HEK293 (cell line): ENCODE measurements at regions not wholly inside any gene's neighbourhood (a gene's known extent, or its start where the extent isn't known, plus 50 kb on each side); places are given as distances from the start of the nearest gene placed in this dataset.

Experiments
- CTCF ChIA-PET: fragments of 350-600 bp; formaldehyde crosslinking; extraction: SDS; loops from one replicate; lab custom pipeline; 2021; ENCODE audit warnings: antibody characterized with exemption; lab: Yijun Ruan, JAX
- POLR2A ChIA-PET: fragments of 300-600 bp; formaldehyde crosslinking; extraction: SDS; loops from one replicate; lab custom pipeline; 2020; ENCODE audit warnings: antibody characterized with exemption, inconsistent platforms; lab: Yijun Ruan, JAX
- H3K27ac ChIP-seq: fragments of 200-500 bp; sonication (Bioruptor generic); 2 replicates; pipeline ENCODE4 v1.5.1; 2014; ENCODE audit warnings: low read depth, low read length, control low read depth, inconsistent platforms; ENCODE audit errors: extremely low read depth
- H3K36me3 ChIP-seq, 2 experiments: fragments of 200-500 bp in 1 of 2; sonication (Bioruptor generic) in 1 of 2; 1 replicate in 1 of 2; 2 replicates in 1 of 2; pipeline ENCODE4 v1.5.1; 2014 to 2017; ENCODE audit warnings: inconsistent platforms in 2 of 2, low read length in 2 of 2; ENCODE audit not compliant: control insufficient read depth in 2 of 2, insufficient read depth in 1 of 2
- H3K4me1 ChIP-seq: fragments of 200-500 bp; sonication (Bioruptor generic); 2 replicates; pipeline ENCODE4 v1.5.1; 2014; ENCODE audit warnings: mild to moderate bottlenecking, low read length, inconsistent platforms; ENCODE audit not compliant: control insufficient read depth, insufficient read depth
- H3K4me3 ChIP-seq: 2 replicates; pipeline ENCODE4 v1.5.1; 2011; ENCODE audit warnings: low read depth, mild to moderate bottlenecking, control low read depth, low read length, moderate library complexity
- H3K9me3 ChIP-seq: fragments of 200-500 bp; sonication (Bioruptor generic); 2 replicates; pipeline ENCODE4 v1.5.1; 2014; ENCODE audit warnings: low read depth, low read length, inconsistent platforms; ENCODE audit not compliant: control insufficient read depth, insufficient read depth
- ZNF555 ChIP-seq: fragments of 450-650 bp; formaldehyde crosslinking; conservative IDR thresholded peaks from 2 replicates; pipeline ENCODE4 v1.5.1; 2017; ENCODE audit warnings: missing biosample characterization, mild to moderate bottlenecking, missing genetic modification characterization, inconsistent platforms
- ZNF621 ChIP-seq: fragments of 450-650 bp; formaldehyde crosslinking; IDR thresholded peaks from 2 replicates; pipeline ENCODE4 v1.5.1; 2017; ENCODE audit warnings: missing biosample characterization, missing genetic modification characterization
- ZNF707 ChIP-seq: fragments of 450-650 bp; formaldehyde crosslinking; IDR thresholded peaks from 2 replicates; pipeline ENCODE4 v1.5.1; 2016; ENCODE audit warnings: missing biosample characterization, missing genetic modification characterization
- ZNF777 ChIP-seq: fragments of 450-650 bp; formaldehyde crosslinking; IDR thresholded peaks from 2 replicates; pipeline ENCODE4 v1.5.1; 2017; ENCODE audit warnings: missing biosample characterization, missing genetic modification characterization, borderline replicate concordance
- ZNF785 ChIP-seq: fragments of 450-650 bp; formaldehyde crosslinking; IDR thresholded peaks from 2 replicates; pipeline ENCODE4 v1.5.1; 2016; ENCODE audit warnings: missing biosample characterization, missing genetic modification characterization
- ZNF837 ChIP-seq: fragments of 450-650 bp; formaldehyde crosslinking; IDR thresholded peaks from 2 replicates; pipeline ENCODE4 v1.5.1; 2016; ENCODE audit warnings: missing biosample characterization, missing genetic modification characterization
- TF ChIP-seq, protein P1 (sequence below): fragments of 450-650 bp; formaldehyde crosslinking; IDR thresholded peaks from 2 replicates; pipeline ENCODE4 v1.5.1; 2016; ENCODE audit warnings: missing biosample characterization, missing genetic modification characterization
- TF ChIP-seq, protein P2 (sequence below): fragments of 450-650 bp; formaldehyde crosslinking; IDR thresholded peaks from 2 replicates; pipeline ENCODE4 v1.5.1; 2016; ENCODE audit warnings: missing biosample characterization, missing genetic modification characterization
- TF ChIP-seq, protein P3 (sequence below): fragments of 450-650 bp; formaldehyde crosslinking; IDR thresholded peaks from 2 replicates; pipeline ENCODE4 v1.5.1; 2016; ENCODE audit warnings: missing biosample characterization, missing genetic modification characterization, low read depth
- TF ChIP-seq, protein P4 (sequence below): fragments of 450-650 bp; IDR thresholded peaks from 2 replicates; pipeline ENCODE4 v1.5.1; 2018; ENCODE audit warnings: missing biosample characterization, mild to moderate bottlenecking, missing genetic modification characterization

DNA sequence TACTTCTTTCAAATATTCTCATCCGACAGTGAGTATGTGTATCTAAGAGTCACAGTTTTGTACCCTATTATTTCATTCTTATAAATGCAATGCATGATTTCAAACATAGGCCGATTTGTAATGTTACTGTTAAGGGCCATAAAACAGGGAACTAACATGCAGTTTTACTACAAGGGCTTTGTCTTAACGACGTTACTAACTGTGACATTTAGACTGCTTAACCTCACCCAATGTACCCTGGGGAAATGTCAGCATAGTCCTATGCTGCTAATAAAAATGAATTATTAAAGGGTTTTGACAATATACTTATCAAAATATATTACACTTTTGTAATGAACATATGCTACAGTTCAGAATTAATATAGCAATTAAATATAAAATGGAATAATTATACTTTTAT is 74.8 kb upstream of the CPXCR1 start:
- POLR2A ChIA-PET: no interaction called here

More for the DNA sequence above, 74.8 kb upstream of the CPXCR1 start:
- no peaks in the 10 kb centered on the region for H3K4me1 ChIP-seq
- CTCF ChIA-PET: no interaction called here
- no peak overlapping the region for H3K27ac ChIP-seq
- no peaks in the 10 kb centered on the region for H3K36me3 ChIP-seq
- H3K4me3 ChIP-seq: no peak overlapping the region
- H3K9me3 ChIP-seq: no peaks in the 10 kb centered on the region
- TF ChIP-seq ZNF837 (tag by site-specific recombination) (no peak), ZNF621 (tag by site-specific recombination) (no peak), ZNF777 (tag by site-specific recombination) (no peak), ZNF707 (tag by site-specific recombination) (no peak), ZNF785 (tag by site-specific recombination) (no peak), ZNF555 (tag by site-specific recombination) (no peak)
- TF ChIP-seq, protein P1, sequence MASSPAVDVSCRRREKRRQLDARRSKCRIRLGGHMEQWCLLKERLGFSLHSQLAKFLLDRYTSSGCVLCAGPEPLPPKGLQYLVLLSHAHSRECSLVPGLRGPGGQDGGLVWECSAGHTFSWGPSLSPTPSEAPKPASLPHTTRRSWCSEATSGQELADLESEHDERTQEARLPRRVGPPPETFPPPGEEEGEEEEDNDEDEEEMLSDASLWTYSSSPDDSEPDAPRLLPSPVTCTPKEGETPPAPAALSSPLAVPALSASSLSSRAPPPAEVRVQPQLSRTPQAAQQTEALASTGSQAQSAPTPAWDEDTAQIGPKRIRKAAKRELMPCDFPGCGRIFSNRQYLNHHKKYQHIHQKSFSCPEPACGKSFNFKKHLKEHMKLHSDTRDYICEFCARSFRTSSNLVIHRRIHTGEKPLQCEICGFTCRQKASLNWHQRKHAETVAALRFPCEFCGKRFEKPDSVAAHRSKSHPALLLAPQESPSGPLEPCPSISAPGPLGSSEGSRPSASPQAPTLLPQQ: no peak
- TF ChIP-seq, protein P2, sequence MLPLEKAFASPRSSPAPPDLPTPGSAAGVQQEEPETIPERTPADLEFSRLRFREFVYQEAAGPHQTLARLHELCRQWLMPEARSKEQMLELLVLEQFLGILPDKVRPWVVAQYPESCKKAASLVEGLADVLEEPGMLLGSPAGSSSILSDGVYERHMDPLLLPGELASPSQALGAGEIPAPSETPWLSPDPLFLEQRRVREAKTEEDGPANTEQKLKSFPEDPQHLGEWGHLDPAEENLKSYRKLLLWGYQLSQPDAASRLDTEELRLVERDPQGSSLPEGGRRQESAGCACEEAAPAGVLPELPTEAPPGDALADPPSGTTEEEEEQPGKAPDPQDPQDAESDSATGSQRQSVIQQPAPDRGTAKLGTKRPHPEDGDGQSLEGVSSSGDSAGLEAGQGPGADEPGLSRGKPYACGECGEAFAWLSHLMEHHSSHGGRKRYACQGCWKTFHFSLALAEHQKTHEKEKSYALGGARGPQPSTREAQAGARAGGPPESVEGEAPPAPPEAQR (tag by site-specific recombination): no peak
- TF ChIP-seq, protein P3, sequence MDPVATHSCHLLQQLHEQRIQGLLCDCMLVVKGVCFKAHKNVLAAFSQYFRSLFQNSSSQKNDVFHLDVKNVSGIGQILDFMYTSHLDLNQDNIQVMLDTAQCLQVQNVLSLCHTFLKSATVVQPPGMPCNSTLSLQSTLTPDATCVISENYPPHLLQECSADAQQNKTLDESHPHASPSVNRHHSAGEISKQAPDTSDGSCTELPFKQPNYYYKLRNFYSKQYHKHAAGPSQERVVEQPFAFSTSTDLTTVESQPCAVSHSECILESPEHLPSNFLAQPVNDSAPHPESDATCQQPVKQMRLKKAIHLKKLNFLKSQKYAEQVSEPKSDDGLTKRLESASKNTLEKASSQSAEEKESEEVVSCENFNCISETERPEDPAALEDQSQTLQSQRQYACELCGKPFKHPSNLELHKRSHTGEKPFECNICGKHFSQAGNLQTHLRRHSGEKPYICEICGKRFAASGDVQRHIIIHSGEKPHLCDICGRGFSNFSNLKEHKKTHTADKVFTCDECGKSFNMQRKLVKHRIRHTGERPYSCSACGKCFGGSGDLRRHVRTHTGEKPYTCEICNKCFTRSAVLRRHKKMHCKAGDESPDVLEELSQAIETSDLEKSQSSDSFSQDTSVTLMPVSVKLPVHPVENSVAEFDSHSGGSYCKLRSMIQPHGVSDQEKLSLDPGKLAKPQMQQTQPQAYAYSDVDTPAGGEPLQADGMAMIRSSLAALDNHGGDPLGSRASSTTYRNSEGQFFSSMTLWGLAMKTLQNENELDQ (tag by site-specific recombination): no peak
- TF ChIP-seq, protein P4, sequence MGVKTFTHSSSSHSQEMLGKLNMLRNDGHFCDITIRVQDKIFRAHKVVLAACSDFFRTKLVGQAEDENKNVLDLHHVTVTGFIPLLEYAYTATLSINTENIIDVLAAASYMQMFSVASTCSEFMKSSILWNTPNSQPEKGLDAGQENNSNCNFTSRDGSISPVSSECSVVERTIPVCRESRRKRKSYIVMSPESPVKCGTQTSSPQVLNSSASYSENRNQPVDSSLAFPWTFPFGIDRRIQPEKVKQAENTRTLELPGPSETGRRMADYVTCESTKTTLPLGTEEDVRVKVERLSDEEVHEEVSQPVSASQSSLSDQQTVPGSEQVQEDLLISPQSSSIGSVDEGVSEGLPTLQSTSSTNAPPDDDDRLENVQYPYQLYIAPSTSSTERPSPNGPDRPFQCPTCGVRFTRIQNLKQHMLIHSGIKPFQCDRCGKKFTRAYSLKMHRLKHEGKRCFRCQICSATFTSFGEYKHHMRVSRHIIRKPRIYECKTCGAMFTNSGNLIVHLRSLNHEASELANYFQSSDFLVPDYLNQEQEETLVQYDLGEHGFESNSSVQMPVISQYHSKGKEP (tag by site-specific recombination): no peak
- TF ChIP-seq, all 188 proteins: peak for 0
